ENCODE measurements at regions not wholly inside any gene's neighbourhood (a gene's known extent, or its start where the extent isn't known, plus 50 kb on each side); places are given as distances from the start of the nearest gene placed in this dataset.

DNA sequence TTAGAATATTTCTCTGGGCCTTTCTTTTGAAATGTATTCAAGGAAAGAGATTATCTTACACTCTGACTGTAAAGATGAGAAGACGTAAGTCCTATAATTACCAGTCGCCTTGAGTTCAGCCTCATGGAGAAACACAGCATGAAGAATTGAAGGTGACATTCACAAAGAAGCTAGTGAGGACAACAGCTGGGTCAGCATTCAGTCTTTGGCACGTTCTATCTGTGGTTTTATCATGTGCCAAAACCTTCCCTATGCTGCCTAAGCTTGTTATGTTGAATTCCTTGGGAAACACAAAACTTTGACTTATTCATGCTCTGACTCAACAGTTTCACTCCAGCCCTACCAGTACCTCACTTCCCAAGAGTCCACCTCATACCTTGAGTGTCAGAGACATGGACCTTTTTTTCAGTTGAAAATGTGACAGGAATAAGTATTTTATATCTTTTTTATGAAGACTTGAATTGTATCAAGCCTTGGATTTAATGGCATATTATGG, 198.8 kb upstream of the KIRREL3 start:
- no peaks in the 10 kb centered on the region for H3K4me1 ChIP-seq (ENCODE audit: low read length)
- H3K4me3 ChIP-seq (ENCODE audit: low read length) = no peak overlapping the region
- no peak overlapping the region for H3K9ac ChIP-seq (ENCODE audit: low read length)

DNA sequence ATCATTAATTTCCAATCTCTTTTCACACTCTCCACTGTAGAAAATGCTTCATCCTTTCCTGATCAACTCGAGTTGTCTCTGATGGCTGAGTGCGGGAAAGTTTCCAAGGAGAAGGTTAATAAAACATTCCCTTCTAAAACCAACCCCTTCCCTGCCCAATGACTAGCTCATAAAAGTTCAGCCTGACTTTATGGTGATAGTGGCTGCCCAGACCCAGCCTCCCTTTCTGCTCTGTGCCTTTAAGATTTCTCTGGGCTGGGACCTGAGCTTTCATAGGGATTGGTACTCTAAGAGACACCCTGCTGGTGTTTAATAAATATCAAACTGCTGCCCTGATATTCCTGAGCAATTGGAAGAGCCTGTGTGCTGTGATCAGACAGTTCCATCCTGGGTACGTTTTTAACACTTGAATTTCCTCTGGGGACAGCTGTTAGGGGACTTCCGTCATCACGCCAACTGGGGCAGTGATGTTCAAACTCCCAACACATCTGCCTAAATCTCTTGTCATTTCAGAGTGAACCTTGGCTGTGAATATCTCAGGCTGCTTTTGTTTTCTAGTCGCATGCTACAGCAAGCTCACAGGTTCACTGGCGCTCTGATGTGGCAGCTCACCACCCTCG, 195.0 kb upstream of the KIRREL3 start:
- Histone ChIP-seq H3K4me2 (ENCODE audit: low read length) (no peak overlapping the region), H2AFZ (ENCODE audit: low read depth, low read length) (no peak overlapping the region), H3K79me2 (ENCODE audit: low read length) (no peaks in the 10 kb centered on the region), H3K9me3 (ENCODE audit: insufficient read depth, low read length) (no peaks in the 10 kb centered on the region), H3K4me3 (ENCODE audit: low read length) (no peak overlapping the region), H4K20me1 (ENCODE audit: insufficient read depth, low read length) (no peaks in the 10 kb centered on the region), H3K36me3 (replicated peaks; ENCODE audit: low read depth, low read length) (no peaks in the 10 kb centered on the region), H3K27ac (ENCODE audit: low read length) (no peak overlapping the region), H3K4me1 (ENCODE audit: low read length) (no peaks in the 10 kb centered on the region), H3K27me3 (ENCODE audit: low read depth, low read length) (no peaks in the 10 kb centered on the region), H3K9ac (ENCODE audit: low read length) (no peak overlapping the region)
- TF ChIP-seq, protein P1, sequence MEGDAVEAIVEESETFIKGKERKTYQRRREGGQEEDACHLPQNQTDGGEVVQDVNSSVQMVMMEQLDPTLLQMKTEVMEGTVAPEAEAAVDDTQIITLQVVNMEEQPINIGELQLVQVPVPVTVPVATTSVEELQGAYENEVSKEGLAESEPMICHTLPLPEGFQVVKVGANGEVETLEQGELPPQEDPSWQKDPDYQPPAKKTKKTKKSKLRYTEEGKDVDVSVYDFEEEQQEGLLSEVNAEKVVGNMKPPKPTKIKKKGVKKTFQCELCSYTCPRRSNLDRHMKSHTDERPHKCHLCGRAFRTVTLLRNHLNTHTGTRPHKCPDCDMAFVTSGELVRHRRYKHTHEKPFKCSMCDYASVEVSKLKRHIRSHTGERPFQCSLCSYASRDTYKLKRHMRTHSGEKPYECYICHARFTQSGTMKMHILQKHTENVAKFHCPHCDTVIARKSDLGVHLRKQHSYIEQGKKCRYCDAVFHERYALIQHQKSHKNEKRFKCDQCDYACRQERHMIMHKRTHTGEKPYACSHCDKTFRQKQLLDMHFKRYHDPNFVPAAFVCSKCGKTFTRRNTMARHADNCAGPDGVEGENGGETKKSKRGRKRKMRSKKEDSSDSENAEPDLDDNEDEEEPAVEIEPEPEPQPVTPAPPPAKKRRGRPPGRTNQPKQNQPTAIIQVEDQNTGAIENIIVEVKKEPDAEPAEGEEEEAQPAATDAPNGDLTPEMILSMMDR (IDR thresholded peaks at IDR 0.05; ENCODE audit: low read depth, low read length) = no peak
- TF ChIP-seq EZH2phosphoT487 (IDR thresholded peaks at IDR 0.05; ENCODE audit: low read depth) = no peak

More for the DNA sequence above, 198.8 kb upstream of the KIRREL3 start:
- Histone ChIP-seq H3K27me3 (ENCODE audit: low read depth, low read length) (no peaks in the 10 kb centered on the region), H3K79me2 (ENCODE audit: low read length) (no peaks in the 10 kb centered on the region), H3K9me3 (ENCODE audit: insufficient read depth, low read length) (no peaks in the 10 kb centered on the region), H4K20me1 (ENCODE audit: insufficient read depth, low read length) (no peaks in the 10 kb centered on the region), H3K36me3 (replicated peaks; ENCODE audit: low read depth, low read length) (no peaks in the 10 kb centered on the region), H3K27ac (ENCODE audit: low read length) (no peak overlapping the region), H3K4me2 (ENCODE audit: low read length) (no peak overlapping the region), H2AFZ (ENCODE audit: low read depth, low read length) (no peak overlapping the region)
- TF ChIP-seq, protein P1 (IDR thresholded peaks at IDR 0.05; ENCODE audit: low read depth, low read length) = no peak
- TF ChIP-seq EZH2phosphoT487 (IDR thresholded peaks at IDR 0.05; ENCODE audit: low read depth) = no peak

DNA sequence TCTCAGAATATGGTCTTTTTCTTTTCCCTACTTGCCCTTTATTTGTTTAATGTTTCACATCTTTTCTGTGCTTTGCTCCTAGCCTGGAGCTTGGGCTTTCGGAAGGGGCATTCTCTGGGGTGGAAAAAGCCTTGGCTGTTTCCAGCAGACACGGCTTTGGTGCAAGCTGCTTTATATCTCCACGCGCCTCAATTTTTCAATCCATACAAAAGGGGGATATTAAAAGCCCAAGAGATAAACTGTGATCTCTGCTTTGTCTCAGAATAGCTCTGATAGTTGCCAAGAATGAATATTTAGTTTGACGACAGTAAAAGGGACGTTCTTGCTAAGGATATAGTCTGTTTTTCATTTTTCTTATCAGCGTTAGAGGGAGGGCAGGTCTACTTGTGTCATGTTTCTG, 194.0 kb upstream of the KIRREL3 start:
- Histone ChIP-seq H3K27me3 (ENCODE audit: low read depth, low read length) (no peaks in the 10 kb centered on the region), H3K4me1 (ENCODE audit: low read length) (no peaks in the 10 kb centered on the region), H2AFZ (ENCODE audit: low read depth, low read length) (no peak overlapping the region), H3K4me3 (ENCODE audit: low read length) (no peak overlapping the region), H3K4me2 (ENCODE audit: low read length) (no peak overlapping the region), H4K20me1 (ENCODE audit: insufficient read depth, low read length) (no peaks in the 10 kb centered on the region), H3K27ac (ENCODE audit: low read length) (no peak overlapping the region), H3K9me3 (ENCODE audit: insufficient read depth, low read length) (no peaks in the 10 kb centered on the region), H3K9ac (ENCODE audit: low read length) (no peak overlapping the region), H3K36me3 (replicated peaks; ENCODE audit: low read depth, low read length) (no peaks in the 10 kb centered on the region), H3K79me2 (ENCODE audit: low read length) (no peaks in the 10 kb centered on the region)
- TF ChIP-seq EZH2phosphoT487 (IDR thresholded peaks at IDR 0.05; ENCODE audit: low read depth) = no peak
- TF ChIP-seq, protein P1 (IDR thresholded peaks at IDR 0.05; ENCODE audit: low read depth, low read length) = no peak

DNA sequence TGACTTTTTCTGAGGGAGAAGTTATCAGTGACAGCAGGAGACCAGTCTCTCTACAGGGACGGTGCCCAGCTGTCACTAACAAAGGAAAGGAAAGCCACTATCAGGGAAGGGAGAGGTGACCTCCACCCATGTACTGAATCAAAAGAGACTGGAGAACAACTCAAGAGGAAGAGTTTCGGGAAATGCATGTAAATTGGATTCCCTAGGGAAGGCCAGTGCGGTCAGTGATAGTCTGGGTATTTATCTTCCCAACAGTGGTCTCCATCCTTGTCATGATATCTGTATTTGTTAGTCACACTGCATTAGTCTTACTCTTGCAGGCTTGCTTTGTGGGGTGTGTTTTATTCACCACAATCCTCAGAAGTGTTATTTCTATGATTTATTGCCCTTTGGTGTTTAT, 193.4 kb upstream of the KIRREL3 start:
- Histone ChIP-seq H3K9ac (ENCODE audit: low read length) (no peak overlapping the region), H3K79me2 (ENCODE audit: low read length) (no peaks in the 10 kb centered on the region), H3K27me3 (ENCODE audit: low read depth, low read length) (no peaks in the 10 kb centered on the region), H3K4me1 (ENCODE audit: low read length) (no peaks in the 10 kb centered on the region), H3K9me3 (ENCODE audit: insufficient read depth, low read length) (no peaks in the 10 kb centered on the region), H3K4me2 (ENCODE audit: low read length) (no peak overlapping the region), H2AFZ (ENCODE audit: low read depth, low read length) (no peak overlapping the region), H3K4me3 (ENCODE audit: low read length) (no peak overlapping the region), H3K36me3 (replicated peaks; ENCODE audit: low read depth, low read length) (no peaks in the 10 kb centered on the region), H3K27ac (ENCODE audit: low read length) (no peak overlapping the region), H4K20me1 (ENCODE audit: insufficient read depth, low read length) (no peaks in the 10 kb centered on the region)
- TF ChIP-seq, protein P1 (IDR thresholded peaks at IDR 0.05; ENCODE audit: low read depth, low read length) = no peak
- TF ChIP-seq EZH2phosphoT487 (IDR thresholded peaks at IDR 0.05; ENCODE audit: low read depth) = no peak

Data from OCI-LY3 (cell line).